Ovary (tissue), 7 donors: ENCODE measurements at regions not wholly inside any gene's neighbourhood (a gene's known extent, or its start where the extent isn't known, plus 50 kb on each side); places are given as distances from the start of the nearest gene placed in this dataset.

Experiments
- DNase-seq, 5 donors: peaks; one replicate each; pipeline ENCODE4 v3.0.0-alpha.2; 2019 to 2020
- H3K27ac ChIP-seq, 2 donors: fragments of 200-600 bp; one replicate each; pipeline versions ENCODE4 v1.5.1 to v1.8.0; 2019 to 2022
- H3K27me3 ChIP-seq: fragments of 200-600 bp; one replicate; pipeline ENCODE4 v1.8.0; 2022
- H3K36me3 ChIP-seq: fragments of 200-600 bp; sonication (generic); one replicate; pipeline ENCODE4 v1.5.1; 2019
- H3K4me1 ChIP-seq: one replicate; pipeline ENCODE4 v1.8.1; 2013; ENCODE audit warnings: mild to moderate bottlenecking, moderate library complexity; ENCODE audit not compliant: insufficient read depth
- H3K4me3 ChIP-seq: fragments of 200-600 bp; sonication (generic); one replicate; pipeline ENCODE4 v1.5.1; 2017
- H3K9me3 ChIP-seq, 2 donors: fragments of 200-600 bp in 1 of 2; sonication (generic) in 1 of 2; one replicate each; pipeline versions ENCODE4 v1.5.1 to v1.8.1; 2013 to 2019; ENCODE audit warnings: mild to moderate bottlenecking in 1 of 2, moderate library complexity in 1 of 2
- EP300 ChIP-seq: sonication (generic); formaldehyde crosslinking; IDR thresholded peaks from one replicate; pipeline ENCODE4 v1.6.1; 2017; ENCODE audit warnings: antibody characterized with exemption
- POLR2A ChIP-seq: fragments of 450-650 bp; IDR thresholded peaks from one replicate; pipeline ENCODE4 v1.6.1; 2017; ENCODE audit warnings: antibody characterized with exemption, mild to moderate bottlenecking, moderate library complexity
- WGBS, 3 donors: extraction: QIAGEN DNeasy Blood & Tissue Kit in 1 of 3; methylation state at CpG; one replicate each; pipeline versions ENCODE4 v1.1.5 to v1.1.7; 2013 to 2017; 5-methylcytosine and 5-hydroxymethylcytosine counted together
- intact Hi-C, 4 donors: fragments of 100-400 bp; cut with DNase I; formaldehyde crosslinking; loops; one replicate each; pipeline versions ENCODE4 v1.11.0 to v1.15.1; 2022 to 2023
- TF ChIP-seq, protein P1 (sequence below), 3 donors: fragments of 450-650 bp in 2 of 3; fragments of 200-600 bp in 1 of 3; IDR thresholded peaks; one replicate each; pipeline versions ENCODE4 v1.5.1 to v1.8.0; 2016 to 2022; ENCODE audit warnings: antibody characterized with exemption in 3 of 3, mild to moderate bottlenecking in 1 of 3
- donor health status: DM: no; HTN: no; CAD: no; lungs with moderate emphysema.
- donor health status: DM: no; HTN: no; CAD: no.
- donor health status: Bipolar disorder and iron deficiency.
- donor health status: DM: no; HTN: no; CAD: no.
- donor health status: DM: yes; HTN: yes; CAD: no.

DNA sequence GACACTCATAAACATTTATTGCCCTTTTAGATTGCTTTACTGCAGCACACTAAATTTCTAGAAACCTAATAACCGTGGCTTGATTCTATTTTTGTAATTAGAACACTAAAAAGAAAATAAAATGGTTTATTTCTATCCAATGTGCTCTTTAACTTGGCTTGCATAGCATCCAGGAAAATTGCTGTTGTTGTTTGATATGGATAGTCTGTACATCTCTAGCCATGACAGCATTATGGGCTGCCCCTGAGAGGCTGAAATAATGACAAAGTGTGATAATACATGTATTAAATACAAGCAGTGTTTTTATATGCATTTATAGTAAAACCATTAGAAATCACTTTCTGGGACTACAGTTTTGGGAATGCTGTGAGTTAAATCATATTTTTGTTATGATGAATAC lies 472.5 kb downstream of the EPM2A start:
- 7 to 13% (median 11%) methylated on average over 1 of the region's 1 CpG for WGBS, 3 donors
- H3K27ac ChIP-seq: no peak overlapping the region
- no peaks in the 10 kb centered on the region for H3K4me1 ChIP-seq
- no peak for DNase-seq
- no peaks in the 10 kb centered on the region for H3K36me3 ChIP-seq
- no peaks in the 10 kb centered on the region for H3K27me3 ChIP-seq
- H3K4me3 ChIP-seq: no peak overlapping the region
- intact Hi-C loops: no loop called here
- H3K9me3 ChIP-seq: no peaks in the 10 kb centered on the region
- no peak for TF ChIP-seq EP300
- TF ChIP-seq, protein P1, sequence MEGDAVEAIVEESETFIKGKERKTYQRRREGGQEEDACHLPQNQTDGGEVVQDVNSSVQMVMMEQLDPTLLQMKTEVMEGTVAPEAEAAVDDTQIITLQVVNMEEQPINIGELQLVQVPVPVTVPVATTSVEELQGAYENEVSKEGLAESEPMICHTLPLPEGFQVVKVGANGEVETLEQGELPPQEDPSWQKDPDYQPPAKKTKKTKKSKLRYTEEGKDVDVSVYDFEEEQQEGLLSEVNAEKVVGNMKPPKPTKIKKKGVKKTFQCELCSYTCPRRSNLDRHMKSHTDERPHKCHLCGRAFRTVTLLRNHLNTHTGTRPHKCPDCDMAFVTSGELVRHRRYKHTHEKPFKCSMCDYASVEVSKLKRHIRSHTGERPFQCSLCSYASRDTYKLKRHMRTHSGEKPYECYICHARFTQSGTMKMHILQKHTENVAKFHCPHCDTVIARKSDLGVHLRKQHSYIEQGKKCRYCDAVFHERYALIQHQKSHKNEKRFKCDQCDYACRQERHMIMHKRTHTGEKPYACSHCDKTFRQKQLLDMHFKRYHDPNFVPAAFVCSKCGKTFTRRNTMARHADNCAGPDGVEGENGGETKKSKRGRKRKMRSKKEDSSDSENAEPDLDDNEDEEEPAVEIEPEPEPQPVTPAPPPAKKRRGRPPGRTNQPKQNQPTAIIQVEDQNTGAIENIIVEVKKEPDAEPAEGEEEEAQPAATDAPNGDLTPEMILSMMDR (IDR thresholded peaks at IDR 0.05): no peak
- no peak for TF ChIP-seq POLR2A

GRCh38 chr6:145263778-145264211 lies 471.5 kb downstream of the EPM2A start:
- no peaks in the 10 kb centered on the region for H3K4me1 ChIP-seq
- H3K36me3 ChIP-seq: no peaks in the 10 kb centered on the region
- no peak for TF ChIP-seq EP300
- no peak for TF ChIP-seq POLR2A
- TF ChIP-seq, protein P1 (IDR thresholded peaks at IDR 0.05): no peak
- intact Hi-C loops: no loop called here
- DNase-seq: no peak
- H3K27me3 ChIP-seq: no peaks in the 10 kb centered on the region
- H3K27ac ChIP-seq: no peak overlapping the region
- no peak overlapping the region for H3K4me3 ChIP-seq
- H3K9me3 ChIP-seq: no peaks in the 10 kb centered on the region
- 33 to 61% (median 46%) methylated on average over 5 of the region's 5 CpGs for WGBS, 3 donors

GRCh38 chr6:145266432-145267075 lies 468.8 kb downstream of the EPM2A start:
- peaks cover 3% of the 10 kb centered on the region for H3K4me1 ChIP-seq
- H3K27me3 ChIP-seq: no peaks in the 10 kb centered on the region
- DNase-seq: no peak
- WGBS, 3 donors: 76 to 89% (median 87%) methylated on average over 6 of the region's 6 CpGs
- H3K9me3 ChIP-seq: no peaks in the 10 kb centered on the region
- no peak overlapping the region for H3K27ac ChIP-seq
- H3K4me3 ChIP-seq: no peak overlapping the region
- intact Hi-C loops: no loop called here
- no peaks in the 10 kb centered on the region for H3K36me3 ChIP-seq
- TF ChIP-seq POLR2A: no peak
- TF ChIP-seq, protein P1 (IDR thresholded peaks at IDR 0.05): no peak
- TF ChIP-seq EP300: no peak

DNA sequence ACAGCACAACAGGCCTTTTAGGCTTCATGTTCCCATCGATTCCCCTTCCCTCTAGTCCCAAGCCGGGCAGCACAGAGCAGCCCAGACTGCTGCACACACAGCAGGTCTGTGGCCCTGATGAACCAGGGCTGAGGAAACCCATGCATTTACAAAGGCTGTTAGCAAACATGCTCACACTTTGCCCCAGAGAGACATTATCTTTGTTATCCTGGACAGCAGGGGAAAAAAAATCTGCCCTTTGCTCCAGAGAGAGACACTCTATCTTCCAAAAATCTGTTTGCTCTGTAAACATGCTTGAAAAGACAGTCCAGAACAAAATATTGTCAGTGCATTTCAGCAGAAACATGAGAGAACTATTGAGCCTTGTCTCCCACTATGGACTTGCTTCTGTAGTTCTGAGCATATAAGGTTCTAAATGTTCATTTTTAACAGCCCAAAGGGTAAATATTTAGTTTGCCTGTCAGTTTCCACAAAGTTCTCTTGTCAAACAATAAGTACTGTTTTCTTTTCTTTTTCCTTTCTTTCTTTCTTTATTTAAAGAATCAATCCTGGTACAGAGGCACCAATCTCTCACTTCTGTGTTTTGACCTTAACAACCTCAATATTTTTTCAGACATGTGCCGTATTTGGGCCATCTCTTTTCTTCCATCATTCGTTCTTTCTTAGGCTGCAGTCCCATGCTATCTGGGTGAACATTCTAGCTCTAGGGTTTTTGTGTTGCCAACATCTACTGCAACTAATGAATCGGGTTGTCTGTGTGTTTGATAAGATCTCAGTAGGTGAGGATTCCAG lies 468.0 kb downstream of the EPM2A start:
- Histone ChIP-seq H3K27ac (no peak overlapping the region), H3K4me1 (peaks cover 3% of the 10 kb centered on the region), H3K36me3 (no peaks in the 10 kb centered on the region), H3K27me3 (no peaks in the 10 kb centered on the region), H3K9me3 (no peaks in the 10 kb centered on the region), H3K4me3 (no peak overlapping the region)
- 81 to 91% (median 81%) methylated on average over 5 of the region's 5 CpGs for WGBS, 3 donors
- intact Hi-C loops: no loop called here
- no peak for DNase-seq
- TF ChIP-seq POLR2A (no peak), EP300 (no peak)
- TF ChIP-seq, protein P1 (IDR thresholded peaks at IDR 0.05): no peak
